HPDE6-E6E7 (cell line): ENCODE measurements at regions not wholly inside any gene's neighbourhood (a gene's known extent, or its start where the extent isn't known, plus 50 kb on each side); places are given as distances from the start of the nearest gene placed in this dataset.
"Not testable (repeated sequence)": the region's sequence is repeated elsewhere in the genome, so short reads cannot be mapped to it uniquely, and the experiment has no call there.

Experiments
- DNase-seq: peaks from one replicate; pipeline ENCODE4 v3.0.0; 2011; ENCODE audit warnings: missing footprints; ENCODE audit errors: extremely low spot score

GRCh38 chr9:36521148-36521547, 51.5 kb upstream of the MELK start:
- no peak for DNase-seq

GRCh38 chr9:36517131-36517530, 55.6 kb upstream of the MELK start:
- no peak for DNase-seq

DNA sequence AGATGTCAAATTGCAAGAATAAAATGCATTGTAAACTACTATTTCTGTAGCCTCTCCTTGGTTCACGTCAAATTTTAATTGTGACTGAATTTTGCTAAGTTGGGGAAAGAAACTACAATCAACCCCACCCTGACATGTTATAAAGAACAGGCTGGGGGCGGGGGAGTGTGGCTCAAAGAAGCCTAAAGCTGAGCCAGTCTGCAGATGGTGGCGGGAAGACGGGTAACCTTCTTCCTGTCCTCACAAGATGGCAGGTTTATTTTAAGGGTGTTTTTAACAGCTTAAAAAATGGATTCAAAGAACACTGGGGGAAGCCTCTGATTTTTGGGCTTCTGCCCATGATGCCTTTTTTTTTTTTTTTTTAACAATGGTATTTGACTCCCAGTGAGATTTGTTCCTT, 68.5 kb upstream of the MELK start:
- no peak for DNase-seq

DNA sequence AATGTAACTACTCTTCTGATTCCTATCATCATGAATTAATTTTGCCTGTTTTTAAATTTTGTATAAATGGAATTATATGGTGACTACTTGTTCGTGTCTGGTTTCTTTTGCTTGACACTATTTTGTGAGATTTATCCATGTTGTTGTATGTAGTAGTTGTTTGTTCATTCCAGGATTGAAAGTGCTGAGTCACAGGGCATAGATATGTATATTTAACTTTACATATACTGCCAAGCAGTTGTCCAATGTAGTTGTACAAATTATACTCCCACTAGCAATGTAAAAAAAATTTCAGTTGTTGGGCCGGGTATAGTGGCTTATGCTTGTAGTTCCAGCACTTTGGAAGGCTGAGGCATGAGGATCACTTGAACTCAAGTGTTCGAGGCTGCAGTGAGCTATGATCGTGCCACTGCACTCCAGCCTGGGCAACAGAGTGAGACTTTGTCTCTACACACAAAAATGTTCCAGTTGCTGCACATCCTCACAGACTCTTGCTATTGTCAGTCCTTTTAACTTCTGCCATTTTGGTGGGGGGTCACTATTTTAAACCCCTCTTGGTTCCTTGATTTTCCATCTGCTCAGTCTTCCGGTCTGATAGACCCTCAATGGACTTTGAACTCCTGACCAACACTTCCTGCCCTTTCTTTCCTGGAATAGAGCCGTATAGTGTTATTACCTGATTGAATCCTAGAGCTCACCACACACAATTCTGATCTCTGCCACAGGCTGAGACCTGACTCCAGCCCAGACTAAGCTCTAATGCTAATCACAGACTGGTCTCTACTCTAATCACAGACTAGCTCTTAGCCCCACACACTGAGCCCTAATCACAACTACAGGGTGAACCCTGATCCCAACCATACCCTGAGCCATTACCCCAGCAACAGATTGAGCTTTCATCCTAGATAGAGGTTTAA, 69.3 kb upstream of the MELK start:
- no peak for DNase-seq

- DNase-seq, result no peak
These were observed 71.0 kb upstream of the MELK start for GRCh38 chr9:36501727-36502126.

- DNase-seq, result not testable (repeated sequence)
These were observed 71.8 kb upstream of the MELK start for GRCh38 chr9:36500931-36501330.

- no peak for DNase-seq
These were observed 73.4 kb upstream of the MELK start for GRCh38 chr9:36499174-36499890.

GRCh38 chr9:36493564-36493963, 79.1 kb upstream of the MELK start:
- not testable (repeated sequence) for DNase-seq

DNA sequence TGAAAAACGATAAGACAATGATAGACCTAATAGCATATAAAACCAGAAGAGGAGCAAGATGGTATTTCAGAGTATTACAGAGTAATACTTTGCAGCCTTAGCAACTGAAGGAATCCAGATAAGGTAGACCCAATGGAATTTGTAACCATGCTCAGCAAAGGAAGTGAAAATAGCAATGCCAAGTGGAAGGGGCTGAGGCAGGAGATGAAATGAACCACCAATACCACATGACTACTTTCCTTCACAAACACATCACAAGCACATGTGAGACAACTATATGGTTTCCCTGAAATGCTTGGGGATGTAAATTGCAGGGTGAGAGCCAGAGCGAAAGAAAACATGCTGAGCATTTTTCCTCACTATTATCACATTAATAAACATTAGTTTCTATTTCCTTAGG, 79.8 kb upstream of the MELK start:
- no peak for DNase-seq

DNA sequence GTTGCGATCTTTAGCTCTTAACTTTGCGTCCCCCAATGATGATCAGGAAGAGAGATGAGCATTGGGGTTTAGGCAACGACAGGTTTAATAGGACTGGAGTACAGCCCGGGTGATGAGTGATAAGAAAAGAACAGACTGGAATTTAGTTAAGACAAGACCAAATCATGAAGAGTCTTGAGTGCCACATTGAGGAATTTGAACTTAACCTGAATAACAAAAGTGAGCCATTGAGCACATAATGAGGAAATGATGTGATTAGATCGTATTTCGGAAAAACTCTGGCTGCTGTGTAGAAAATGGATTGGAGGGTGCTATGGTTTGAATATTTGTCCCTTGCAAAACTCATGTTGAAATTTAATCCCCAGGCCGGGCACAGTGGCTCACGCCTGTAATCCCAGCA, 83.2 kb upstream of the MELK start:
- DNase-seq, result no peak

- no peak for DNase-seq
These were observed 84.3 kb upstream of the MELK start for GRCh38 chr9:36488389-36488756.

DNA sequence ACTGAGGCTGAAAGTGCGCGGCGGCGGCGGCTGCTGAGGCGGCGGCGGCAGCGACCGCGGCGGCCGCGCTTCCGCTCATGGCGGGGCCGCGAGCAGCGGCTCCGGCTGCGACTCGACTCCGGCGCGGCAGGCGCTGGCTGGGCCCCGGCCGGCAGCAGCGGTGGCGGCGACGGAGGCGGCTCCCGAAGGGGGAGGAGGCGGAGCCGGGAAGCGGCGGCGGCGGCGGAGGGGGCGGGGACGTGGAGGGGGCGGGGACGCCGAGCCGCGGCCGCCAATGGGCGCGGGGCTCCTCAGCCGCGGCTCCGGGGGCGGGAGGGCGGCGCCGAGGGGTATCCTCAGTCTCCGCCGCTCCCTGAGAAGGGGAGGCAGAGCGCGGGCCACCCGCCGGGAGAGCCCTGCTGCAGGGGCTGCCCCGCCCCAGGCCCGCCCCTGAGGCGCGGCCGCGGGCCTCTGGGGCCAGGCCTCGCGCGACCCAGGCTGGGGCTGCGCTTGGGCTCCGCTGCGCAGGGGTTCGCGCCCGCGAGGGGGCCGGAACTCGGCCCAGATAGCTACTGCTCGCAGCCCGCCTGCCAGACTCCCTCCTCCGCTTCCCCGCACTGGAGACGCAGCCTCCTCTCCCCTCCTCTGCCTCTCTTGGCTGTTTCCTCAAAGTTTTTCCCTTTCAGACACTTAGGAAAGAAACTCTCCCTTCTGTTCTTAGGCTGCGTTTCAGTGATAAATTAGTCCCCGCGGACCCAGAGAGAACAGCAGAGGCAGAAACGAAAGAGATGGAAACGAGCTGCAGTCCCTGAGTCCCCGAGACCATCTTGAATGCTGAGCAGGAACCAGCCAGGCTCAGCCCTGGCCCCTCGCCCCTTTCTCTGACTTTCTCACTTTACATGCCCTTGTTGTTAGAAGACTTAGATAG, 85.0 kb upstream of the MELK start:
- DNase-seq, result peak; percentile 72

GRCh38 chr9:36486933-36487481, 85.7 kb upstream of the MELK start:
- peak; percentile 6 for DNase-seq

DNA sequence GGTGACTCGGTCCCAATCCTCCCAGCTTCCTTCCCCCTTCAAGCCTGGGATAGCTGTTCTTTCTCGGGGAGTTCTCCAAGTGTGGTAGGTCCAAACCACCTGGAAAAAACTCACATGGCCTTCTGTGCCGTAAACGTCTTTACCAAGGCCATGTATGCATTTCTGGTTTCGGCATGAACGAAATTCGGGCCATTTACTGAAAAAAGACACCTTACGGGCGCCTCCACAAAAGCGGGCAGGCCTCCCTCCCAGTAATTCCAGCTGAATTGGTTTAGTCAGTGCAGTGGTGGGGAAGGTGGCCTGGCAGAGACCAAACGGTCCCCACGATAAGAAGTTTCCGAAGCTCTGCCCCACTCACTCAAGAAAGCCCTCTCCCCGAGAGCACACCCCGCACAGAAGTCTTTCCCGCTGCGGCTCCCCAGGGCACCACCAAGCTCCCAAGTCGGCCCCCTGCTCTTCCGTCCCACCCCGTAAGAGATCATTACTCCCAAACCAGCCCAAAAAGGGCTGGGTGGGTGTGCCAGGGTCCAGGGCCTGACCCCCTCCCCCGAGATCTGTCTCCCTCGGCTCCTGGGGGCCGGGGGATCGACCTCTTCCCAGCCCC, 86.3 kb upstream of the MELK start:
- peak; percentile 17 for DNase-seq

- no peak for DNase-seq
These were observed 85.7 kb upstream of the RNF38 start for GRCh38 chr9:36485647-36486328.

- DNase-seq, result no peak
These were observed 84.1 kb upstream of the RNF38 start for GRCh38 chr9:36484124-36484523.

DNA sequence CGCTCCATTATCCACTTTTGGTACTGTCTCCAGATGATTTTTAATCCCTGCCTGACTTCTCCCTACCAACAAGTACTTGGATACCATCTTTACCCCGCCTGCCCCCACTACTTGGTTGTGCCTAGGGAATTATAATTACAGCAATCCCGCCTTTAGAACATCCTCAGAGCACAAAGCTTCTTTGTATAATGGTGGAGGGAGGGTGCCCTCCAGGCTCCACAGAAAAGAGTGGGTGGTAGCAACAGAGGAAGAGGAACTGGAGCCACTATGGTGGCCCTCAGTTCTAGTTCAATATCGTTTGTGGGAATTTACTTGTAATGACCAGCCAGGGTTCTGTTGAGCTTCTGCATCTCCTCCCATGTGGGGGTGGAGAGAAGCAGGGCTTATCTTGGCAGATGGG, 79.0 kb upstream of the RNF38 start:
- DNase-seq, result no peak

GRCh38 chr9:36471359-36471758, 71.3 kb upstream of the RNF38 start:
- no peak for DNase-seq

- peak; percentile 87 for DNase-seq
These were observed 70.7 kb upstream of the RNF38 start for GRCh38 chr9:36470643-36471290.

DNA sequence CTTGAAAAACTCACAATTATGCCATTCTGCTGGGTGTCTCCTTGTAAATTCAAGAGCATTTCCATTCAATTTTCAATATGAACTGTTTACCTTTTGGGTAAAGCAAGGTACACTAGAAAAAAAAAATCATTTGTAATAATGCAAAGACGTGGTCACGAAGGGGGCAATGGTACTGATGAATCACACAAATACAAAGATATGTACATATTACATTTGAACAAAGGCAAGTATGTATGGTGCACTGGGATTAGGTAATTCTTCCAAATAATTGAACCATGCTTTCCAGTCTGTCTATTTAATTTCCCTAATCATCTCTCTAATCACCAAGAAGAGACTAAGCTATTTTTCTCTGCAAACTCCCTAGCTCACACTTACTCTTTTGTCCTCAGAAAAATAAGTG, 63.4 kb upstream of the RNF38 start:
- no peak for DNase-seq
